GM12874 (cell line): ENCODE measurements at regions not wholly inside any gene's neighbourhood (a gene's known extent, or its start where the extent isn't known, plus 50 kb on each side); places are given as distances from the start of the nearest gene placed in this dataset.

Experiments
- CTCF ChIP-seq: IDR thresholded peaks from 2 replicates; pipeline ENCODE4 v1.5.1; 2011; ENCODE audit warnings: low read depth, mild to moderate bottlenecking, control low read depth, low read length, moderate library complexity; ENCODE audit not compliant: insufficient read depth

DNA sequence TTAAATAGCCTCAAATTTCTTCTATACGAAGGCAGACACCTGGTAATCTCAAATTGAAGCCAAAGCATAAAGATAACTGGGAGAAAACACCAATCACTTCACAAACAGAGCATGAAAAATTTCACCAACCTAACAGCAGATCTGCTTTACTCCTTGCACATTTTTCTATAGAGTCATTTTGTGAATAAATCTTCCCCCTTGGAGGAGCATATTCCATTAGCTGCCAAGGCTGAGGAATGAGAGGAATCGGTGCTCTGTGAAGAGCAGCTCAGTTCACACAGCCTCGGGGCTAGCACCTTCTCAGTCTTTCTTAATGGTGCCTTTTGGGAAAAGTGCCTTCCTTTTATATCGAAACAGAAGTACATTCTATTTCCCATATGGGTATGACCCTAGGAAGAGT lies 1313.7 kb upstream of the NRXN1 start:
- TF ChIP-seq CTCF, result no peak

GRCh38 chr2:52345082-52345481 lies 1313.2 kb upstream of the NRXN1 start:
- TF ChIP-seq CTCF, result no peak

DNA sequence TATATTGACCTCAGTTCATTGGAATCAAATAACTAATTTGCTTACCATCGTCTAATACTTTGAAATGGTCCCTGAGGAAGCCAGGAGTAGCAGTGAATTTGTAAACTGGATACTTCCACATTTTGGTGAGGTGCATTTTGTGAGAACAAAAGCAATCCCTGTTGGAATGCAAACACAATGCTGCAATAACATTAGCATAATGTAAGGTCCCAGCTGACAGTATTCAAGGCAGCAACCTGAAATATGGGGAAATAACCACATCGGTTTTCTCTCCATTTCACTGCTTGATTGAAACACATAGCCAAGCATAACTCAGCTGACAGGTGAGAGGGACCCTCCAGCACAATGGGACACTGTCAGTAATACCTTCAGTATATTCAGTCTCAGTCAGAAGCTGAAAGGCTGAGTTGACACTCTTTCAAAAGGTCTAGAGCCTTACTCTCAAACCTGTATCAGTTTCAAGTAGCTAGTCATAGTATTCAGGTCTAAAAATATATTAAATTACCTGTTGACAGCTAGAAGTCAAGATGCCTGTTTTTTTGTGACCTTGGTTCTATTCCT lies 1311.9 kb upstream of the NRXN1 start:
- no peak for TF ChIP-seq CTCF

DNA sequence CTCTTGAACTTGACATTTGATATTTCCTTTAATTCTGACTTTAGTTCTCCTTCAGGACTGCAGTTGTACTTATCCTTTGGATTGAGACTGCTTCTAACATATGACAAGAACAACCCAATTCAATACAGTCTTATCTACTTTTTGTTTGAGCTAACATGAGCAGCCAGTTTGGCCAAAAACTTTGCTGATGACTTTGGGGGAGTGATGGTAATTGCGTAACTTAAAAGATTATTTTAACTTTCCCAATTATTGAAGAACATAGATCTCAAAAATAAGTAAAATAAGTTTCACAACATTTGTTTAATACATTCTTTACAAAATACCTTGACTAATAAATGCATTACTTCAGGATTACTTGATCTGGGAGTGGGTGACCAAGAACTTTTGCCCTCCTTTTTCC lies 1311.1 kb upstream of the NRXN1 start:
- no peak for TF ChIP-seq CTCF

GRCh38 chr2:52342458-52342857 lies 1310.5 kb upstream of the NRXN1 start:
- TF ChIP-seq CTCF, result no peak

- no peak for TF ChIP-seq CTCF
These were observed 1309.8 kb upstream of the NRXN1 start for GRCh38 chr2:52341732-52342131.

DNA sequence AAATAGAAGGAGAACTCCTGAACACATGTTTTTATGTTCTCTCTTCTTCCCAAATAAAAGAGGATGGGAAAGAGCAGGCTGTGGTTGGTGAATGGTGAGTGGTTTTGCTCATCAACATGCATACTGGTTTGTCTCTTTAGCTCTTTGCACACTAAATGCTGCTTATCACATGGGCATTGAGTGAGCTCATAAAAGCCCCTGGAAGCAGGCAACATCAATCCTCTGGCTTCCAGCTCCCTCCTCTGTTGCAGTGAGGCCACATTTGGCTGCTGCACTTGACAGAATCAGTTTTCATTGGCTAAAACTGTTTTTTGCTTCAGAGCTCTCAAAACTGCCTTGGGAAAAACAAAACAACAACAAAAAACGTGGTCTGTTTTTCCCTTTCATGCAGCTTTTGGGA lies 1308.2 kb upstream of the NRXN1 start:
- no peak for TF ChIP-seq CTCF
